Pancreas (tissue), 10 donors: ENCODE measurements at regions not wholly inside any gene's neighbourhood (a gene's known extent, or its start where the extent isn't known, plus 50 kb on each side); places are given as distances from the start of the nearest gene placed in this dataset.
A peak's percentile ranks its signal among the peaks of the same experiment; 100 is the strongest.

ENCODE experiments used
- ATAC-seq, 4 donors: fragments of 200-7000 bp; cut with Tn5 transposase; one replicate each; pipeline versions ENCODE4 v1.8.0 to v1.9.1; 2020; ENCODE audit warnings: mild to moderate bottlenecking in 4 of 4, moderate library complexity in 4 of 4
- DNase-seq, 6 donors: peaks; one replicate each; pipeline ENCODE4 v3.0.0-alpha.2; 2020
- FAIRE-seq: peaks from 2 replicates; lab custom pipeline; 2012; peaks lifted over from hg19 to GRCh38; lab: Jason Lieb, UNC
- H3K27ac ChIP-seq, 4 donors: fragments of 200-600 bp; sonication (generic); 1 replicate in 3 of 4; 2 replicates in 1 of 4; pipeline versions ENCODE4 v1.5.0 to v1.8.0; 2020
- H3K27me3 ChIP-seq, 4 donors: fragments of 200-600 bp; one replicate each; pipeline ENCODE4 v1.8.0; 2021
- H3K36me3 ChIP-seq, 3 donors: fragments of 200-600 bp; sonication (generic) in 1 of 3; one replicate each; pipeline versions ENCODE4 v1.5.0 to v1.8.0; 2020 to 2021
- H3K4me1 ChIP-seq, 3 donors: fragments of 200-600 bp; one replicate each; pipeline ENCODE4 v1.8.0; 2021
- H3K4me3 ChIP-seq, 4 donors: fragments of 200-600 bp; sonication (generic) in 2 of 4; one replicate each; pipeline versions ENCODE4 v1.5.0 to v1.8.0; 2020 to 2021
- H3K9me3 ChIP-seq, 4 donors: fragments of 200-600 bp; one replicate each; pipeline ENCODE4 v1.8.0; 2021
- CTCF ChIP-seq, 4 donors: fragments of 200-600 bp; sonication (generic) in 3 of 4; IDR thresholded peaks; one replicate each; pipeline versions ENCODE4 v1.5.0 to v1.8.0; 2021; ENCODE audit warnings: antibody characterized with exemption in 4 of 4
- WGBS, 2 donors: extraction: QIAGEN DNeasy Blood & Tissue Kit; methylation state at CpG; one replicate each; pipeline ENCODE4 v1.1.7; 2013; 5-methylcytosine and 5-hydroxymethylcytosine counted together
- intact Hi-C, 3 donors: fragments of 100-400 bp; cut with DNase I; formaldehyde crosslinking; loops; one replicate each; pipeline versions ENCODE4 v1.11.1 to v1.14.2; 2022
- donor health status: healthy with polysubstance abuse.
- donor health status: DM: no; HTN: no; CAD: no; lungs with moderate emphysema.
- donor health status: DM: no; HTN: no; CAD: no.
- donor health status: control.
- donor health status: control.
- donor health status: Bipolar disorder and iron deficiency.
- donor health status: DM: yes; HTN: yes; CAD: no.
- donor health status: DM: no; HTN: no; CAD: no.
- donor health status: DM: no; HTN: no; CAD: no.
- donor health status: DM: yes; HTN: yes; CAD: no.

DNA sequence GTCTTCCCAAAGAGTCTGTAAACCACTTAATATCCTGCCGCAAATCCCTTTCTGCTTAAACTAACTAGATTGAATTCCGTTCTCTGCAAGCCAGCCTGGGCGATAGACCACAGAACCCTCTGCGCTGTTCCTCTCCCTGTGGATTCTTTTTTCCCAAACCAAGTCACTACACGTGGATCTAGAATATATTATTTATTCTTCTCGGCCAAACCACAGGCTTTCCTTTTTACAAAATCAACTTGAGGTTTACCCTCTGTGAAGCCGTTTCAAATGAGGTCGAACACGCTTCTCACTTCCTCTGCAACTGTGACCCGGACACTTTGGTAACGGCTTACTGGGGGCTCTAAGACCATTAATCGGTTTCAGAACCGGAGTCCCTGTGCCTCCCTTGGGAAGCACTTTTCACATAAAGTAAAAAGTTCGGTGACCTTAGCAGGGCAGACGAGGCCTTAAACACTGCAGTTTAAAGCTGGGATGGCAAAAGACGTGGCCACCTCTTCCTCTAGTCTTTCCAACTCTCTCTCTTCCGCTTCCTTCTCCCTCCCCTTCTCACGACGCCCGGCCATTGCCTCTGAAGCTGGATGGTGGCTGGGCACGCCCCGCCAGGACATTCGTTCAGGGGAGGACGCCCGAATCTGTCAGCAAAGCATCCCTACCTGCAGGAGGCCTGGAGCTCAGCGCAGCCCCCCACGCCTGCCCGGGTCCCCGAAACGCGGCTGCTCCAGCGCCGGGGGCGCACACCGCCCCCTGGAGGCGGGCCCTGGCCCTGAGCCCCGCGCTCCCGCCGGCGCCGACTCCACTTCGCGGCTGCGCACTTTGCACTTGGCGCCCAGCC is 55.0 kb upstream of the FOXC1 start:
- Histone ChIP-seq H3K4me3 (peak overlapping the region in 3 of 4 donors; percentile 32 to 40 (median 33)), H3K9me3 (no peaks in the 10 kb centered on the region), H3K27me3 (no peaks in the 10 kb centered on the region), H3K36me3 (no peaks in the 10 kb centered on the region), H3K27ac (peak overlapping the region in 2 of 4 donors; percentile 10 to 28), H3K4me1 (no peaks in the 10 kb centered on the region)
- DNase-seq, result peak in 5 of 6 donors; percentile 29 to 81 (median 55)
- peak; percentile 79 to 94 (median 88) for ATAC-seq
- peak; percentile 50 to 66 (median 58) for TF ChIP-seq CTCF (IDR thresholded peaks at IDR 0.05)
- intact Hi-C loops, result no loop called here
- no peak for FAIRE-seq
- WGBS, 2 donors, result 28 to 35% methylated on average over 46 of the region's 46 CpGs

- WGBS, 2 donors, result 80 to 81% methylated on average over 11 of the region's 11 CpGs
- no peak for TF ChIP-seq CTCF (IDR thresholded peaks at IDR 0.05)
- DNase-seq (no peak), FAIRE-seq (no peak), ATAC-seq (no peak)
- Histone ChIP-seq H3K9me3 (no peaks in the 10 kb centered on the region), H3K4me3 (no peak overlapping the region), H3K27ac (no peak overlapping the region), H3K36me3 (no peaks in the 10 kb centered on the region), H3K27me3 (no peaks in the 10 kb centered on the region), H3K4me1 (no peaks in the 10 kb centered on the region)
- intact Hi-C loops, result no loop called here
Observed at GRCh38 chr6:1558388-1558787, 51.3 kb upstream of the FOXC1 start.
